ENCODE measurements at regions not wholly inside any gene's neighbourhood (a gene's known extent, or its start where the extent isn't known, plus 50 kb on each side); places are given as distances from the start of the nearest gene placed in this dataset.

DNA sequence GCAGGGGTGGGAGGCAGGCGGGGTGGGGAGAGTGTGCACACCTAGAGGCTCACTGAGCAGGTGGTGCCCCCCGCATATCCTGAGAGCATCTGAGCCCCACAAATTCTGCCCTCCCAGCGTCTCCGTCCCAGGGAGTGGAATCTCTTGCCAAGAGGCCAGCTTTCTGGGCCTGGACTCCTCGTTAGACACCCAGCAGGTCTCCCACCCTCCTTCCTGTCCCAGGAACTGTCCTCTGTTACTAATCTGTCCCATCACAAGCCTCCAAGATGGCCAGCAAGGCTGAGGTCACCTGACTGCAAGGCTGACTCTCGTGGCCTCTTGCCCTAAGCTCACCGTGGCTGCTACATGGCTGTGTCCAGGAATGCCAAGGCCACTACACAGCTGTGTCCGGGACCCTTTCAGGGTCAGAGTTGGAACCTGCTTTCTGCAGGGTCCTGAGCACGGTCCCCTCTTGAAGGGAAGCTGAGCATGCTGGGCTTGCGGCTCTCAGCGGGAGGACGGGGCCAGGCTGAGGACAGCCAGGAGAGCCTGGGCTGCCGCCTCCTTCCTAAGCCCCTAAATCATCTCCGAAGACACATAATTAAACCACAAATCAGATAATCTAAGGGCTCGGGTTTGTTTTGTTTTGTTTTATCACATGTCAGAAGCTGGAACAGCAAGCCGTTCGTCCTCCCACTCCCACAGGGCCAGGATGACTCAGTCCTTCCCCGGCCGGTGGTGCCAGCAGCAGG lies 1327.3 kb downstream of the TBC1D22A start:
- Mint-ChIP-seq H3K27me3 (peaks cover 35% of the 10 kb centered on the region), H3K4me3 (no peak overlapping the region), H3K4me1 (peaks cover 8% of the 10 kb centered on the region), H3K36me3 (ENCODE audit: low read depth) (no peaks in the 10 kb centered on the region), H3K27ac (no peak overlapping the region), H3K9me3 (no peaks in the 10 kb centered on the region)
- ChIA-PET POLR2A (no interaction called here), CTCF (no interaction called here)
- no peak for DNase-seq

DNA sequence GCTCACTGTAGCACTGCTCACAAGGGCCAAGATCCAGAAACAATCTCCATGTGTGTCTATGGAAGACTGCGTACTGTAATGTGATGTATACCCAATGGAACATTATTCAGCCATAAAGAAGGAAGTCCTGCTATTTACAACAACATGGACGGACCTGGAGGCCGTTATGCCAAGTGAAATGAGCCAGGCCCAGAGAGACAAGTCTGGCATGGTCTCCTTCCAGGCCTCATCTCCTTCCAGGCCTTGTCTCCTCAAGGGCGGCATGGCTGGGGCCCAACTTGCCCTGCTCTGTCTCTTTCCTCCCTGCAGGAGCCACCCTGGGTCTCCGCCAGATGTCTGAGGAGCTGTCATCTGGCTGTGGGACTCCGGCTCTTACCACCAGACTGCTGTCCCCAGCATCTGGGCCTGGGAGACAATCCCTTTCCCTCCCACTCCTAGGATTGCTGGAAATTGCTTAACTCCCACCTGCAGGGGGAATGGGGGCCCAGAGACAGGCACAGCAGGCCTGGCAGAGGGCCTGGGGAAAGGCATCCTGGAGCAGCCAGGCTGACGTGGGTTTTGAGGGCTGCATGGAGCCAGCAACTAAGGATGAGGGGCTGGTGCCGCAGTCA lies 1326.6 kb downstream of the TBC1D22A start:
- DNase-seq: no peak
- Mint-ChIP-seq H3K27me3 (peaks cover 31% of the 10 kb centered on the region), H3K9me3 (no peaks in the 10 kb centered on the region)

DNA sequence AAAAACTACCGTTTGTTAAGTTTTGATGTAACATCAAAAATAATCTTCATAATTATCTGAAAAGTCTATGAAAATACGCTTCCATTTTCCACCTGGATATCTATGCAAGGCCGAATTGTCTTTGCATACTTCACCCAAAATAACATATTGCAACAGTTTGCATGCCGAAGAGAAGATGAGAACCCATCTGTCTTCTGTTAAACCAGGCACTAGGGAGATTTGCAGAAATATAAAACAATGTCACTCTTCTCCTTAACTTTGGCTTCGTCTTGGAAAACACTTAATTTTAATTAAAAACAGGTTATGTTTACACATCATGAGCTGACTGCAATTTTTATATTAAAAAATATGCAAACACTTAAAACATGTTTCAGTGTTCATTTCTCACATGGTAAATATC lies 1325.8 kb downstream of the TBC1D22A start:
- Mint-ChIP-seq H3K9me3 (no peaks in the 10 kb centered on the region), H3K4me3 (no peak overlapping the region), H3K36me3 (ENCODE audit: low read depth) (no peaks in the 10 kb centered on the region), H3K27me3 (peaks cover 27% of the 10 kb centered on the region), H3K27ac (no peak overlapping the region), H3K4me1 (peaks cover 21% of the 10 kb centered on the region)
- CTCF ChIA-PET: no interaction called here
- DNase-seq: no peak
- POLR2A ChIA-PET: no interaction called here

More for the DNA sequence above, 1326.6 kb downstream of the TBC1D22A start:
- H3K4me1 Mint-ChIP-seq: peaks cover 15% of the 10 kb centered on the region
- POLR2A ChIA-PET: no interaction called here
- no peaks in the 10 kb centered on the region for H3K36me3 Mint-ChIP-seq (ENCODE audit: low read depth)
- H3K4me3 Mint-ChIP-seq: no peak overlapping the region
- CTCF ChIA-PET: no interaction called here
- no peak overlapping the region for H3K27ac Mint-ChIP-seq

DNA sequence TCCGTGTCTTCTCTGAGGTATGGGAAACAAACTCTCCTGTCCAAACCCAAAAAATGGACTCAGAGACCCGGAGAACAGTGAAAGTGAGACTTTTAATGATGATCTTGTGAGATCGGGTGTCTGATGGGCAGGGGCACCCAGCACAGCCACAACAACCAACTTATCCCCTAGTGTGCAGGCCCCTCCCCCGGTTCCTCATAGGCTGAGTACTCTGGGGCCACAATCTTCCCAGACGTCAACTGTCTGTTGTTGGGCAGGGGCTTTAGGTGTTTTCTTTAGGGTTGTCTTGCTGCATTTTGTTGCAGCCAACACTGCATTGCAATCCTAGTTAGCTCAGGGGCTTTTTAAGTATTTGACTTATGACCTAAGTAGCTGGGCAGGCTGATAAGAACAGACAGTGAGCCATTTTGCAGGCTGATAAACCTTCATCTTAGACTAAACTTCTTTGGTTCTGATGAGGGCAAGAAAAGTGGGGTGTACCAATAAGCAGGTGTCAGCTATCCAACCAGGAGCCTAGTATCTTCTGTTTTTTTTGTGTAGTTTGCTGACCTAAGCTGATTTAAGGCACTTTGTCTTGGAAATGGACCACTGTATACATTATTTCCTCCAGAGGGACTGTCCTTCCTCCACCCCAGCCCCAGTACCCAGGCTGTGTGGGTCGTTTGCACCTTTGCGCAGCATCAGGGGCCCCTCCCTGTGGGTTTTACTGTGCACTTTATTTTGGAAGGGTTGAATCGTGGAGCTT lies 1323.6 kb downstream of the TBC1D22A start:
- DNase-seq: no peak
- POLR2A ChIA-PET: interaction anchor here (0.6 kb wide), 1 partner anchor 1162 kb away, joined by 4 read pairs; no protein-coding TSS in a partner anchor
- no peak overlapping the region for H3K4me3 Mint-ChIP-seq
- H3K36me3 Mint-ChIP-seq (ENCODE audit: low read depth): no peaks in the 10 kb centered on the region
- CTCF ChIA-PET: no interaction called here
- no peaks in the 10 kb centered on the region for H3K9me3 Mint-ChIP-seq
- no peak overlapping the region for H3K27ac Mint-ChIP-seq
- peaks cover 25% of the 10 kb centered on the region for H3K27me3 Mint-ChIP-seq
- peaks cover 20% of the 10 kb centered on the region for H3K4me1 Mint-ChIP-seq

DNA sequence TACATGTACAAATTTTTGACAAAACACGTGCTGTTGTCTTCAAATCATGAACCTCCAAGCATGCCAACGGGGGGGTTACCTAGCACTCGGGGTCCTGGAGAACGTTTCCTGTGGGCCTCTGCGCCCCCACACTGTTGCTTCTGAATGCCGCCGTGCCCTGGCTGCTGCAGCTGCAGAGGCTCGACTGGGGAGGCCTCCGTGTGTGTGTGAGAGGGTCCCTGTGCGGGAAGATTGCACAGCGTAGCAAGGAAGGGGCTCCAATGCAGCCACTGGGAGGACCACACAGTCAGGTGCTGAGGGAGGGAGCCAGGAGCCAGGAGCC lies 1322.2 kb downstream of the TBC1D22A start:
- H3K27me3 Mint-ChIP-seq: peaks cover 27% of the 10 kb centered on the region
- POLR2A ChIA-PET: no interaction called here
- CTCF ChIA-PET: no interaction called here
- peaks cover 22% of the 10 kb centered on the region for H3K4me1 Mint-ChIP-seq
- H3K9me3 Mint-ChIP-seq: no peaks in the 10 kb centered on the region
- no peak for DNase-seq
- H3K27ac Mint-ChIP-seq: no peak overlapping the region
- H3K4me3 Mint-ChIP-seq: no peak overlapping the region
- H3K36me3 Mint-ChIP-seq (ENCODE audit: low read depth): no peaks in the 10 kb centered on the region

DNA sequence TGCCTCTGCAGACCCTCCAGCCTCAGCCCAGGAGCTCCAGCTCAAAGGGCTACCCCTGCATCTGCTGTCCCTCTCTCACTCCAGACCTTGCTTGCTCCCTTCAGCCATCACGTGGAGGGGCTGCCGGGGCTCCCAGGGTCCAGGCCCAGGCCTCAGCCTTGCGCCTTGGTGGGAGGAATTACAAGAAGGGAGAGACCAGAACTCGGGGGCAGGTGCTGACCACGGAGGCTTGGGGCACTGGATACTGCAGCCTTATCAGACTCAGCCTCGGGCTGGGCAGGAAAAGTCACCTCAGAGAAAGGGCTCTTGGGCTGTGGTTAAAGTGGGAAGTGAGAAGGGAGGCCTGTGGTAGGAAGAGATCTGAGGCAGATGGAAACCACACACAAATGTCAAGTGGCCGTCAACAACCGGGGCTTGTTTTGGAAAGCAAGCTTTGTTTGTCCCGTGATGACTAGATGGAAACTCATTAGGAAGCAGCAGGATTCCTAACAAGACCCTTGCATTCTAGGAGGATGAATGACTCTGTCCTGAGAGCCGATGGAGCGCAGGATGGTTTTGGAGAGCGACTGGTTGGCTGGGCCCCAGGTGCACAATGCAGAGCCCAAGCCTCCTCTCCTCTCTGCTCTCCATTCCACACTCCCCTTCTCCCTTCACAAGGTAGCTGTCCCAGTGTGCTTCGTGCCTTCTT lies 1321.7 kb downstream of the TBC1D22A start:
- ChIA-PET POLR2A (no interaction called here), CTCF (no interaction called here)
- peak; percentile 30 for DNase-seq
- H3K9me3 Mint-ChIP-seq: no peaks in the 10 kb centered on the region
- no peaks in the 10 kb centered on the region for H3K36me3 Mint-ChIP-seq (ENCODE audit: low read depth)
- H3K27me3 Mint-ChIP-seq: peaks cover 31% of the 10 kb centered on the region
- H3K4me1 Mint-ChIP-seq: peaks cover 25% of the 10 kb centered on the region
- H3K27ac Mint-ChIP-seq: no peak overlapping the region
- H3K4me3 Mint-ChIP-seq: no peak overlapping the region

DNA sequence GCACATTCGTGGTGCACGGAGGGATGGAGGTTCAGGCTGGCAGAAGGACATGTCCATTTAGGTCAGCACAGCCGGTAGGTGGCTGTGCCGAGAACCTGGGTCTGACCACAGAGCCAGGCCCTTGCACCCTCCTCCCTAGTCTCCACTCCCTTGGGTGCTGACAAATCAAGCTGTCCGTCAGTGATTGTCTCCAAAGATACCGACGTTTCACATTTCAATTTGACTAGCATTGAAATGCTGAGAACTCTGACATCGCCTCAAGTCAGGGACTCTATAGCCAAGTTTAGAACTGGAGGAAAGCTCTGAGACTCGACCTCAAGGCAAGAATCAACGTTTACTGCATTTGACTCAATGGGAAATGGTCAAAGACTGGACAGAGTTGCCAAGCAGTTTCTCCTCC lies 1321.1 kb downstream of the TBC1D22A start:
- no peak for DNase-seq
- H3K9me3 Mint-ChIP-seq: no peaks in the 10 kb centered on the region
- ChIA-PET CTCF (no interaction called here), POLR2A (no interaction called here)
- H3K27ac Mint-ChIP-seq: no peak overlapping the region
- H3K4me3 Mint-ChIP-seq: no peak overlapping the region
- H3K36me3 Mint-ChIP-seq (ENCODE audit: low read depth): no peaks in the 10 kb centered on the region
- H3K4me1 Mint-ChIP-seq: peaks cover 25% of the 10 kb centered on the region
- peaks cover 36% of the 10 kb centered on the region for H3K27me3 Mint-ChIP-seq

DNA sequence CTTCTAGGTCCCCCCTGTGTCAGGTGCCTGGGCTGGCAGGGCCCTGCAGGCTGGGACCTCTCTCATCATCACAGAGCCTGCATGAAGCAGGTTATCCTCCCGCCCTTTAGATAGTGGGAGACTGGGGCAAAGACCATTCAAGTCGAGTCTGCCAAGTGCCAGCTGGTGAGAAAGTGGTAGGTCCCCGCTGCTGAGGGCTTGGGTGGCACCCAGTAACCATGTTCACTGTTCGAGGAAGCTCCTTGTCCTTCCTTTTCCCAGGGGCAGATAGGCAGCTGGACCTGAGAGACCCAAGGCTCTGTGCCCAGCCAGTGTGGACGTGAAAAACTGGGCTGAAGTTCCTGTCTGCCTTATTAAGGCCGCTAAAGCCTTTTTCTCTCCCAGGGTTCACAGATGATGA lies 1319.8 kb downstream of the TBC1D22A start:
- Mint-ChIP-seq H3K9me3 (no peaks in the 10 kb centered on the region), H3K4me3 (no peak overlapping the region), H3K27me3 (peaks cover 44% of the 10 kb centered on the region), H3K36me3 (ENCODE audit: low read depth) (no peaks in the 10 kb centered on the region), H3K4me1 (peaks cover 25% of the 10 kb centered on the region), H3K27ac (no peak overlapping the region)
- POLR2A ChIA-PET: no interaction called here
- CTCF ChIA-PET: no interaction called here
- no peak for DNase-seq

DNA sequence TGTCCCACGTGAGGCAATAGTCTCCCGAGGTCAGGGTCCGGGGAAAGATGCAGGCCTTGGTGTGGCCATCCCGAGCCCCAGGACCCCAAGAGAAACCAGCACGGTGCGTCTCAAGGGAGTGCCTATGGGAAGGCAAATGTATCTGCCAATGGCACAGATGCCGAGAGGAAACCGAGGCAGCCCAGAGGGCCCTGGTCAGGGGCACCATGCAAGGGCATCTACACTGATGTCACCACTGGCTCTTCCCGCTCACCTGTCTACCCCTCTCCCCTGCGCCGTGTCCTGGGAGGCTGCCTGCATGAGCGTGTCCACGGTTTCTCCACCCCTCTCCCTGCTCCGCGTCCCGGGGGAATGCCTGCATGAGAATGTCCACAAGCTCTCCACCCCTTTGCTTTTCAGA lies 1318.8 kb downstream of the TBC1D22A start:
- CTCF ChIA-PET: no interaction called here
- peaks cover 53% of the 10 kb centered on the region for H3K27me3 Mint-ChIP-seq

DNA sequence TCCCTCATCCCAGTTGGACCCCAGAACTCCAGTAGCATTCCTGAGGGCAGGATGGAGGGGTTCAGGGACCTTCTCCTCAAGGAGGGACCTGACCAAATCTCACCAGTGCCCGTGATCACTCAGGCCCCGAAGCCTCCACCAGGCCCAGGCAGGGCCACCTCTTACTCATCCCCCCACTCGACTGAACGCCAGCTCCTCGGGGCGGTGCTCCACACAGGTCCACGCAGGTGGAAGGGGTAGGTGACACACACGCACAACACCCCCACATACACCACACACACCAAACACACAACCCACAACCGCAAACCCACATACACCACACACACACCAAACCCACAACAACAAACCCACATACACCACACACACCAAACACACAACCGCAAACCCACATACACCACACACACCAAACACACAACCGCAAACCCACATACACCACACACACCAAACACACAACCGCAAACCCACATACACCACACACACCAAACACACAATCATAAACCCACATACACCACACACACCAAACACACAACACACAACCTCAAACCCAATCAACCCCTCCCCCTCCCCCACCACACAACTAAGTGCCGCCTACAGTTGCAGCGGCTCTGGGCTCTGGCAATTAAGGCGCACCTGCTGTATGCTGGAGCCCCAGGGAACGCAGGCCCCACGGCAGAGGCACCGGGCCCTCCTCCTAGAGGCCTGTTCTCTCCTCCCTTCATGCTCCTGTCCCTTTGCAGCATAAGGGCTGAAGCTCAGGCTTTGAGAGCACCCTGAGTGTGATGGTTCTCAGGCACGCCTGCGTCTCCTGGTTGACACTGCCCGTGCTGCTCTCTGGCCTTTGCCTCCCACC lies 1318.1 kb downstream of the TBC1D22A start:
- ChIA-PET CTCF (interaction anchor here (0.5 kb wide), 1 partner anchor 448 kb away, joined by 3 read pairs; no protein-coding TSS in a partner anchor), POLR2A (no interaction called here)
- H3K36me3 Mint-ChIP-seq (ENCODE audit: low read depth): no peaks in the 10 kb centered on the region
- H3K27ac Mint-ChIP-seq: no peak overlapping the region
- peaks cover 25% of the 10 kb centered on the region for H3K4me1 Mint-ChIP-seq
- no peak overlapping the region for H3K4me3 Mint-ChIP-seq
- no peak for DNase-seq
- no peaks in the 10 kb centered on the region for H3K9me3 Mint-ChIP-seq
- H3K27me3 Mint-ChIP-seq: peaks cover 55% of the 10 kb centered on the region

More for the DNA sequence above, 1318.8 kb downstream of the TBC1D22A start:
- peaks cover 25% of the 10 kb centered on the region for H3K4me1 Mint-ChIP-seq
- no peak overlapping the region for H3K27ac Mint-ChIP-seq
- no peak for DNase-seq
- no peak overlapping the region for H3K4me3 Mint-ChIP-seq
- no peaks in the 10 kb centered on the region for H3K36me3 Mint-ChIP-seq (ENCODE audit: low read depth)
- POLR2A ChIA-PET: no interaction called here
- H3K9me3 Mint-ChIP-seq: no peaks in the 10 kb centered on the region

DNA sequence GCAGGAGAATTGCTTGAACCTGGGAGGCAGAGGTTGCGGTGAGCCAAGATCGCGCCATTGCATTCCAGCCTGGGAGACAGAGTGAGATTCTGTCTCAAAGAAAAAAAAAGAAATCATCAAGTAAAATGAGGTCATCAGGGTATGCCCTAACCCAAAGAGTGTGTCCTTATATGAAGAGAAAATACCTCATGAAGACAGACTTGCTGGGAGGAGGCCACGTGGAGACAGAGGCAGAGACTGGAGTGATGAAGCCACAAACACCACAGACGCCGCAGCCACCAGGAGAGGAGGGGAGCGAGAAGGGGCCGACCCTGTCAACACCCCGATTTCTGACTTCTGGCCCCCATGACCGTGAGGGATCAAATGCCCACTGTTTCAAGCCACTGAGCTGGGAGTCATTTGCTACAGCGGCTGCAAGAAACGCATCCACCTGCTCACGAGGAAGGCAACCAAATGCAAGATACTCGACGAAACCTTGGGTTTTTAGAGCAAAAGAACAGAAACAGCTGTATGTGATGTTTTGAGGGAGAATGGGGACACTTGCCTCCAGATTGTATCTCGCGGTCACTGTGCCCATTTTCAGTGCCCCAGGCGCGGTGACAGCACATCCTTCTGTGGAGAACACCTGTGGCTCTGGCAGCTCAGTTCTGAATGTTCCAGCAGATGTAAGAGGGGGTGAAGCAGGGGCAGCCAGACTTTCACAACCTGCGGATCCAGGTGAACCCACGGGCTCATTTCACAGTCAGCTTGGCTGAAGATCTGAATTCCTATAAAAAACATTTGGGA lies 1317.2 kb downstream of the TBC1D22A start:
- Mint-ChIP-seq H3K4me3 (no peak overlapping the region), H3K27me3 (peaks cover 59% of the 10 kb centered on the region), H3K4me1 (peaks cover 22% of the 10 kb centered on the region), H3K36me3 (ENCODE audit: low read depth) (no peaks in the 10 kb centered on the region), H3K27ac (no peak overlapping the region), H3K9me3 (no peaks in the 10 kb centered on the region)
- DNase-seq: no peak
- POLR2A ChIA-PET: no interaction called here
- CTCF ChIA-PET: interaction anchor here (0.5 kb wide), 1 partner anchor 447 kb away, joined by 3 read pairs; no protein-coding TSS in a partner anchor

DNA sequence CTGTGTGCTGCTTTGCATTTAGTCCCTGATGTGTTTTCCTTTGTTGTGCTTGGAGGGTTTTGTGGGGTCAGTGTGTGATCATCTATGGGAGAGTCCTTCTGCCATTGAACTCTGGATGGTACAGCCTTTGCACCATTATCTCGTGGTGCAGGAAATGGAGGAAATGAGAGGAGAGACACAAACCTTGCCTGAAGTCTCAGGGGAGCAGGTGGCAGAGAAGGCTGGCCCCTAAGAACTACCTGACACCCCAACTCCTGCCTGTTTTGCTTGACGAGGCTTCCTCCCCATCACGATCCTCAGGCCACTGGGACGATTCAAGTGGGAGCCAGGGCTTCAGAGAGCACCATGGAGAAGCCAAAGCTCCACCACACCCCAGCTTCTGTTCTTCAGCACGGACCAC lies 1316.4 kb downstream of the TBC1D22A start:
- peaks cover 63% of the 10 kb centered on the region for H3K27me3 Mint-ChIP-seq
- no peak overlapping the region for H3K4me3 Mint-ChIP-seq
- ChIA-PET CTCF (no interaction called here), POLR2A (no interaction called here)
- H3K27ac Mint-ChIP-seq: no peak overlapping the region
- H3K36me3 Mint-ChIP-seq (ENCODE audit: low read depth): no peaks in the 10 kb centered on the region
- DNase-seq: no peak
- peaks cover 14% of the 10 kb centered on the region for H3K4me1 Mint-ChIP-seq
- no peaks in the 10 kb centered on the region for H3K9me3 Mint-ChIP-seq

Measured in activated CD4-positive, alpha-beta T cell treated with anti-CD3 and anti-CD28 coated beads, Interleukin-2, amount 10 ng/mL, durations not matched to agents 7 days and 5 days (primary cell).